ENCODE measurements at regions not wholly inside any gene's neighbourhood (a gene's known extent, or its start where the extent isn't known, plus 50 kb on each side); places are given as distances from the start of the nearest gene placed in this dataset.
"Not testable (repeated sequence)": the region's sequence is repeated elsewhere in the genome, so short reads cannot be mapped to it uniquely, and the experiment has no call there.

DNA sequence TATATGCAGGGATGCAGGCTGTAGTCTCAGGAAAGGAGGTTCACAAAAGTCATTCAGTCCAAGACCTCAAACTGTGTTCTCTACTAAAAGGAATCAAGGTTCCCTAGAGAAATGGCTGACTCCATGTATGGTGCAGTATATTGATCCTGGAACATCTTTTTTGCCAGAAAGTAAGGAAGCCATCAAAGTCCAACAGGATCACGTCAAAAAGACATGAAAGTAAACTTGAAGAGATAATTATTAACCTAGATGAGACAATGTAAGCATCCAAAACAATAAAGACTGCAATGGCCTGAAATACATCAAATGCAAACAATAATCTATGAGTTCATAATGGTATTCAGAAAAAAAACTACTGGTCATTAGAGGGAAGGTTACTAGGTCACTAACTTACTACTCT is 115.6 kb upstream of the FABP2 start:
- not testable (repeated sequence) for H3K4me1 ChIP-seq (ENCODE audit: control insufficient read depth, insufficient read depth, low read length); DNase-seq (ENCODE audit: low read depth in 4 of 6, low spot score in 6 of 6); H3K36me3 ChIP-seq (ENCODE audit: control insufficient read depth, insufficient read depth, low read length); H3K27ac ChIP-seq (ENCODE audit: low read depth, low read length); H3K27me3 ChIP-seq (ENCODE audit: control insufficient read depth, insufficient read depth, low read length); H3K4me3 ChIP-seq (ENCODE audit: low read depth, low read length); H3K9me3 ChIP-seq (ENCODE audit: control insufficient read depth, insufficient read depth, low read length)
- no CpG with 5 or more reads among the region's 1 CpG for WGBS (ENCODE audit: insufficient coverage)

DNA sequence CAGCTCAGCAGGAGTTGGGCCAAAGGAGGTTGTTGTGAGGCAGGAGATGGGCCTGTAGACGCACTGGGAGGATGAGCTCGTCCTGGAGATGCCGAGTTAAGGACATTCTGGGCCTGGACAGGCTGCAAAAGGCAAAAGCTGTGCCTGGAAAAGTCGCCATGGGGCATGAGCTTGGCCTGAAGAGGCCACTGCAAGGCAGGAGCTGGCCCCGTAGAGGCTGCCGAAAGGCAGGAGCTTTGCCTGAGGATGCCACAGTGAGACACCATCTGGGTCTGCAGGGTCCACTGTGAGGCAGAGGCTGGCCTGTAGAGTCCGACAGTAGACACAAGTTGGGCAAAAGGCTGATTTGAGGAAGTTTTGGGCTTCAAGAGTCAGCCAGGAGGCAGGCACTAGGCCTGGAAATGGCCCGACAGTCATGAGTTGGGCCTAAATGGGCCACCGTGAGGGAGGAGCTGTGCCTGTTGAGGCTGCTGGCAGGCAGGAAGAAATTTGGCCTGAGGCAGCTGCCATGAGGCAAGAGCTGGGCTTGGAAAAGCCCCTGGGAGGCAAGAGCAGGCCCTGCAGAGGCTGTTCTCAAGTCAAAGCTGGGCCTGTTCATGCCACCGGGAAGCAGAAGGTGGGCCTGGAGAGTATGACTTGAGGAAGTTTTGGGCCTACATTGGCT is 86.8 kb upstream of the FABP2 start:
- H3K27ac ChIP-seq (ENCODE audit: low read depth, low read length); H3K4me3 ChIP-seq (ENCODE audit: low read depth, low read length); H3K27me3 ChIP-seq (ENCODE audit: control insufficient read depth, insufficient read depth, low read length); DNase-seq (ENCODE audit: low read depth in 4 of 6, low spot score in 6 of 6); H3K9me3 ChIP-seq (ENCODE audit: control insufficient read depth, insufficient read depth, low read length); H3K4me1 ChIP-seq (ENCODE audit: control insufficient read depth, insufficient read depth, low read length): not testable (repeated sequence)
- peaks cover 22% of the 10 kb centered on the region for H3K36me3 ChIP-seq (ENCODE audit: control insufficient read depth, insufficient read depth, low read length)
- 93% methylated on average over 6 of the region's 10 CpGs for WGBS (ENCODE audit: insufficient coverage)

DNA sequence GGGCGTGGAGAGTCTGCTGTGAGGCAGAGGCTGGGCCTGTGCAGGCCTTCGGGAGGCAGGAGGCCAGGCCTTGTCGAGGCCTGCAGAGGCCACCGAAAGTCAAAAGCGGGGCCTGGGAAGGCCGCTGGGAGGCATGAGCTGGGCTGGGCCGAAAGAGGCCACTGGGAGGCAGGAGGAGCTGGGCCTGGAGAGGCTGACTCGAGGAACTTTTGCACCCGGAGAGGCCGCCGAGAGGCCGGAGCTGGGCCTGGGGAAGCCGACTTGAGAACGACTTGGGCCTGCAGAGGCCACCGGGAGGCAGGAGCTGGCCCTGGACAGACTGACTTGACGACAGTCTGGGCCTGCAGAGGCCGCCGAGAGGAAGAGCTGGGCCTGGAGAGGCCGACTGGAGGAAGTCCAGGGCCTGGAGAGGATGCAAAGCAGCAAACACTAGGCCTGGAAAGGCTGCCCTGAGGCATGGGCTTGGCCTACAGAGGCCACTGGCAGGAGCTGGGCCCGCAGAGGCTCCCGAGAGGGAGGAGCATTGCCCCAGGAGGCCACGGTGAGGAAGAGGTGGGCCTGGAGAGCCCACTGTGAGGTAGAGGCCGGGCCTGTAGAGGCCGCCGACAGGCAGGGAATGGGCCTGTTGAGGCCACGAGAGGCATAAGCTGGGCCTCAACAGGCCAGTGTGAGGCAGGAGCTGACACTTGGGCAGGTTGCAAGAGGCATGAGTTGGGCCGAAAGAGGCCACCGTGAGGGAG is 85.0 kb upstream of the FABP2 start:
- not testable (repeated sequence) for H3K27me3 ChIP-seq (ENCODE audit: control insufficient read depth, insufficient read depth, low read length); H3K9me3 ChIP-seq (ENCODE audit: control insufficient read depth, insufficient read depth, low read length); DNase-seq (ENCODE audit: low read depth in 4 of 6, low spot score in 6 of 6); H3K27ac ChIP-seq (ENCODE audit: low read depth, low read length); H3K4me3 ChIP-seq (ENCODE audit: low read depth, low read length); H3K4me1 ChIP-seq (ENCODE audit: control insufficient read depth, insufficient read depth, low read length)
- peaks cover 22% of the 10 kb centered on the region for H3K36me3 ChIP-seq (ENCODE audit: control insufficient read depth, insufficient read depth, low read length)
- 93% methylated on average over 23 of the region's 28 CpGs for WGBS (ENCODE audit: insufficient coverage)

DNA sequence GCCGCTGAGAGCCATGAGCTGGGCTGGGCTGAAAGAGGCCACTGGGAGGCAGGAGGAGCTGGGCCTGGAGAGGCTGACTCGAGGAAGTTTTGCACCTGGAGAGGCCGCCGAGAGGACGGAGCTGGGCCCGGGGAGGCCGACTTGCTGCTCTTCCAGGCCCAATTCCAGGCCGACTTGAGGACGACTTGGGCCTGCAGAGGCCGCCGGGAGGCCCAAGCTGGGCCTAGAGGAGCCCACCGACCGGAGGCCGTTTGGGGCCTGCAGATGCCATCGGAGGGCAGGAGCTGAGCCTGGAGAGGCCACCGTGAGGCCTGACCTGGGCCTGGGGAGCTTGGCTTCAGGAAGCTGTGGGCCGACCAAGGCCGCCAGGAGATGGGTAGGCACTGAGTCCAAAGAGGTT is 84.1 kb upstream of the FABP2 start:
- H3K36me3 ChIP-seq (ENCODE audit: control insufficient read depth, insufficient read depth, low read length) = peaks cover 22% of the 10 kb centered on the region
- WGBS (ENCODE audit: insufficient coverage) = 96% methylated on average over 11 of the region's 18 CpGs
- H3K9me3 ChIP-seq (ENCODE audit: control insufficient read depth, insufficient read depth, low read length); H3K27ac ChIP-seq (ENCODE audit: low read depth, low read length); H3K4me1 ChIP-seq (ENCODE audit: control insufficient read depth, insufficient read depth, low read length); H3K27me3 ChIP-seq (ENCODE audit: control insufficient read depth, insufficient read depth, low read length); H3K4me3 ChIP-seq (ENCODE audit: low read depth, low read length); DNase-seq (ENCODE audit: low read depth in 4 of 6, low spot score in 6 of 6): not testable (repeated sequence)

DNA sequence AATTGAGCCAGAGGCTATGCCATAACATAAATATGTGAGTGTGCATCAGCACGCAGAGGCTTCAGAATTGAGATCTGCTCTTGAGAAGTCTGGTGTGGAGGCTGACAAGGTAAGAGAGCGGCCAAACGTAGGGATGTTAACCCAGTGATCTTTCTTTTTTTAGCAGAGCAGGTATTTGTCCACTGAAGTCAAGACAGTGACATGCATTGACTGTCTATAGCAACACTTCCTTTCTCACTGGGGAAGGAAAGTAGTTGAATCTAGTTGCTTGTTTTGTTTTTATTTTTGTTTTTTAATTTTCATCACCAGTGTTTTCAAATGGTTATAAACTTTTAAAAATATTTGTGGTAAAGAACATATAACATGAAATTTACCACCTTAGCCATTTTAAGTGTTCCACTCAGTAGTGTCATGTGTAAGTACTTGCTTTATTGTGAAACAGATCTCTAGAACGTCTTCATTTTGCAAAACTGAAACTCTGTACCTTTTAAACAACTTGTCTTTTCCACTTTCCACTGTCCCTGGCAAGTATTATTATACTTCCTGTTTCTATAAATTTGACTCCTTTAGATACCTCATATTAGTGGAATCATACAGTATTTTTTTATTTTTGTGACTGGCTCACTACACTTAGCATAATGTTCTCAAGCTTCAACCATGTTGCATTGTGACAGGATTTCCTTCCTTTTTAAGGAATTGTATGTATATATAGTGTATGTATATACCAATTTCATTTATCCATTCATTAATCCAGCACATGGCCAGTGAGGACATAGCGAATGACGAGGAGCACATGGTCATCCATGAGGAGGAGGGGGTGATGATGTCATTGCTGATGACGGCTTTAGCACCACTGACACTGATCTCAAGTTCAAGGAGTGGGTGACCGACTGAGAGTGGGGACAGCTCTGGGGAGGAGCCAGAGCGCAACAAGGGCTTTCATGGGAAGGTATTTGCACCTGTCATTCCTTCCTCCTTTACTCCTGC is 80.7 kb upstream of the FABP2 start:
- H3K4me3 ChIP-seq (ENCODE audit: low read depth, low read length); H3K27me3 ChIP-seq (ENCODE audit: control insufficient read depth, insufficient read depth, low read length); DNase-seq (ENCODE audit: low read depth in 4 of 6, low spot score in 6 of 6); H3K9me3 ChIP-seq (ENCODE audit: control insufficient read depth, insufficient read depth, low read length); H3K4me1 ChIP-seq (ENCODE audit: control insufficient read depth, insufficient read depth, low read length); H3K27ac ChIP-seq (ENCODE audit: low read depth, low read length): not testable (repeated sequence)
- H3K36me3 ChIP-seq (ENCODE audit: control insufficient read depth, insufficient read depth, low read length) = peaks cover 17% of the 10 kb centered on the region
- 93% methylated on average over 3 of the region's 9 CpGs for WGBS (ENCODE audit: insufficient coverage)

DNA sequence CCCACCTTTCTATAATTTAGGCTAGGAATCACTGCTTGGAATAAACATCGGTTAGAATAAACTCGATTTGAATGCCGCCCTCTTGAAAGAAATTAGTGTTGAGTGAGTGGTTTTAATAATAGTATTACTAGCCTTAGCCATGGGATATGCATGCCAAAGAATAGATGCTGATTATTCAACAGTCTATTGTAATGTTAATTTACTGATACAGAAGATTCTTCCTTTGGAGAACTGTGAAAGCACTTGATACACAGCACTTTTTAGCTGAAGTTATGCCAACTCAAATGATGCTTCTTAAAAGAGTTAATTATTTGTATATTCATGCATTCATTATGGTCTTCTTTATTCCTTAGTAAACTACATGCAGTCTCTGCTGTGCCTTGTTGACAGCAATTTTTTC is 73.8 kb upstream of the FABP2 start:
- not testable (repeated sequence) for H3K27me3 ChIP-seq (ENCODE audit: control insufficient read depth, insufficient read depth, low read length); H3K9me3 ChIP-seq (ENCODE audit: control insufficient read depth, insufficient read depth, low read length); H3K27ac ChIP-seq (ENCODE audit: low read depth, low read length); H3K4me3 ChIP-seq (ENCODE audit: low read depth, low read length); H3K36me3 ChIP-seq (ENCODE audit: control insufficient read depth, insufficient read depth, low read length); H3K4me1 ChIP-seq (ENCODE audit: control insufficient read depth, insufficient read depth, low read length)
- DNase-seq (ENCODE audit: low read depth in 4 of 6, low spot score in 6 of 6) = peak in 2 of 6 donors; percentile 3
- WGBS (ENCODE audit: insufficient coverage) = no CpG with 5 or more reads among the region's 3 CpGs

DNA sequence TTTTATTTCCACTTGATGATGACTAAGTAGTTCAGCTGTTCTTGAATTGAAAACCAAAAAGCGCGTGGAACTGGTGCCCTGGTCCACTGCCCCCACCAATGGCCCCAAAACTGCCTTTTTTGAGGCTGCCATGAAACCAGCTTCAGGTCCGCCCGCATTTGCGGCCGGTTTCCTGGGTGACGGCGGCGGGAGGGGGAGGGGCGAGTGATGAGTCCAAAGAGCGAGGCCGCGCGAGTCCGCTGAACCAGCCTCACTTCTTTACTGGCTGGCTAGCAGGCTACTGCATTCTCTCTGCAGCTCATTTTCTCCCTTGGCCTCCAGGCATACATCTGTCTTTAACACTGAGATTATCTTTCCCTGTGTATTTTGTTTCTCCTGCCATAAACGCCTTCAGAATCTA is 72.9 kb upstream of the FABP2 start:
- WGBS (ENCODE audit: insufficient coverage) = 90% methylated on average over 11 of the region's 16 CpGs
- Histone ChIP-seq H3K36me3 (ENCODE audit: control insufficient read depth, insufficient read depth, low read length) (no peaks in the 10 kb centered on the region), H3K4me1 (ENCODE audit: control insufficient read depth, insufficient read depth, low read length) (no peaks in the 10 kb centered on the region), H3K27ac (ENCODE audit: low read depth, low read length) (no peak overlapping the region), H3K4me3 (ENCODE audit: low read depth, low read length) (no peak overlapping the region), H3K9me3 (ENCODE audit: control insufficient read depth, insufficient read depth, low read length) (no peaks in the 10 kb centered on the region), H3K27me3 (ENCODE audit: control insufficient read depth, insufficient read depth, low read length) (no peaks in the 10 kb centered on the region)
- DNase-seq (ENCODE audit: low read depth in 4 of 6, low spot score in 6 of 6) = no peak

DNA sequence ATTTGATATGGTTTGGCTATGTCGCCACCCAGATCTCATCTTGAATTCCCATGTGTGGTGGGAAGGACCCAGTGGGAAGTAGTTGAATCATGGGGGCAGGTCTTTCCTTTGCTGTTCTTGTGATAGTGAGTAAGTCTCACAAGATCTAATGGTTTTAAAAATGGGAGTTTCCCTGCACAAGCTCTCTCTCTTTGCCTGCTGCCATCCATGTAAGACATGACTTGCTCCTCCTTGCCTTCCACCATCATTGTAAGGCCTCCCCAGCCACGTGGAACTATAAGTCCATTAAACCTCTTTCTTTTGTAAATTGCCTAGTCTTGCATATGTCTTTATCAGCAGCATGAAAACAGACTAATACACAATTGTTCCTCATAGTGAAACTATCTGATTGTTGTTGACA is 66.9 kb upstream of the FABP2 start:
- not testable (repeated sequence) for H3K4me3 ChIP-seq (ENCODE audit: low read depth, low read length); H3K36me3 ChIP-seq (ENCODE audit: control insufficient read depth, insufficient read depth, low read length); H3K27me3 ChIP-seq (ENCODE audit: control insufficient read depth, insufficient read depth, low read length); DNase-seq (ENCODE audit: low read depth in 4 of 6, low spot score in 6 of 6); H3K9me3 ChIP-seq (ENCODE audit: control insufficient read depth, insufficient read depth, low read length); H3K27ac ChIP-seq (ENCODE audit: low read depth, low read length); H3K4me1 ChIP-seq (ENCODE audit: control insufficient read depth, insufficient read depth, low read length)
- WGBS (ENCODE audit: insufficient coverage) = no CpG with 5 or more reads among the region's 2 CpGs

DNA sequence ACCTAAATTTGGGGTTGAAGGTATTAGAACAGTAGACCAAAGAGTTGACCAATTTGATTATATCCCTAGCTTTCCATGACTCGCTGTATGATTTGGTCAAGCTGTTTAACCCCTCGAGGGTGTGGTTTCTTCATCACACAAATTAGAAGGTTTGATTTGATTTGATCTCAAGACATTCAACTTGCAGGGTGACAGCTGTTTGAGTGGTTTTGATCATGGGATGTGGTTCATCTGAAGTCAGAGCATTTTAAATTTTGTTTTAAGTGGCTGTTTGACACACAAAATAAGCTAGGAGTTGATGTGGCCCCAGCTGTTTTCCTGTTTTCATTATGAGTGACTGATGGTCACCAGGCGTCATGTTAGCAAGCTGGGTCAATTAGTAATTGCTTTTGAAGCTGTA is 52.7 kb upstream of the FABP2 start:
- not testable (repeated sequence) for H3K27ac ChIP-seq (ENCODE audit: low read depth, low read length); H3K27me3 ChIP-seq (ENCODE audit: control insufficient read depth, insufficient read depth, low read length); H3K36me3 ChIP-seq (ENCODE audit: control insufficient read depth, insufficient read depth, low read length); DNase-seq (ENCODE audit: low read depth in 4 of 6, low spot score in 6 of 6); H3K4me3 ChIP-seq (ENCODE audit: low read depth, low read length); H3K9me3 ChIP-seq (ENCODE audit: control insufficient read depth, insufficient read depth, low read length); H3K4me1 ChIP-seq (ENCODE audit: control insufficient read depth, insufficient read depth, low read length)
- WGBS (ENCODE audit: insufficient coverage) = no CpG with 5 or more reads among the region's 3 CpGs

All from spinal cord (tissue), 9 donors.